Endothelial cell of umbilical vein (primary cell): ENCODE measurements at regions not wholly inside any gene's neighbourhood (a gene's known extent, or its start where the extent isn't known, plus 50 kb on each side); places are given as distances from the start of the nearest gene placed in this dataset.

Experiments
- POLR2AphosphoS5 ChIP-seq: IDR thresholded peaks from 2 replicates; pipeline ENCODE4 v1.6.1; 2012; ENCODE audit warnings: low read depth, mild to moderate bottlenecking, control low read depth, low read length, moderate library complexity; ENCODE audit not compliant: insufficient read depth
- TF ChIP-seq, protein P1 (sequence below), 2 donors: IDR thresholded peaks; 1 replicate in 1 of 2; 2 replicates in 1 of 2; pipeline ENCODE4 v1.5.1; 2011; ENCODE audit warnings: low read length in 2 of 2, mild to moderate bottlenecking in 2 of 2, moderate library complexity in 2 of 2, control low read depth in 1 of 2, inconsistent platforms in 1 of 2, low read depth in 1 of 2; ENCODE audit not compliant: insufficient read depth in 1 of 2; ENCODE audit errors: extremely low read depth in 1 of 2

DNA sequence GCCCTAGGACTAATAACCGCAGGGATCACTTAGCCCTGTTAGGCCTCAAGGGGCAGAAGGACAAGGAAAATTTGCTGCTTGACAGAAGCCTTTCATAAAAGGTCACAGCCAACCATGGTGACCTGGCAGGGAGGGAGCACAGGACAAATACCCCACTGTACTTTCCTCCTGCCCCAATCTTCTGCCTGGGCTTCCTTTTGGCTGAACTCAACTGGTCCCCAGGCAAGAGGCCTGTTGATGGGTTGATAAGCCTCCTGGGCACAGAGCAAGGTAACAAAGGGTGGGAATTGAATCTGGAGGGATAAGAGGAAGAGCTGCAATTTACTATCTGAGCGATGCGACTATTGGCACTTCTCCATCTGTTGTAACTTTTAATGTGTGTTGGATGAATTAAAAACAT is 392.9 kb downstream of the RASEF start:
- TF ChIP-seq, protein P1, sequence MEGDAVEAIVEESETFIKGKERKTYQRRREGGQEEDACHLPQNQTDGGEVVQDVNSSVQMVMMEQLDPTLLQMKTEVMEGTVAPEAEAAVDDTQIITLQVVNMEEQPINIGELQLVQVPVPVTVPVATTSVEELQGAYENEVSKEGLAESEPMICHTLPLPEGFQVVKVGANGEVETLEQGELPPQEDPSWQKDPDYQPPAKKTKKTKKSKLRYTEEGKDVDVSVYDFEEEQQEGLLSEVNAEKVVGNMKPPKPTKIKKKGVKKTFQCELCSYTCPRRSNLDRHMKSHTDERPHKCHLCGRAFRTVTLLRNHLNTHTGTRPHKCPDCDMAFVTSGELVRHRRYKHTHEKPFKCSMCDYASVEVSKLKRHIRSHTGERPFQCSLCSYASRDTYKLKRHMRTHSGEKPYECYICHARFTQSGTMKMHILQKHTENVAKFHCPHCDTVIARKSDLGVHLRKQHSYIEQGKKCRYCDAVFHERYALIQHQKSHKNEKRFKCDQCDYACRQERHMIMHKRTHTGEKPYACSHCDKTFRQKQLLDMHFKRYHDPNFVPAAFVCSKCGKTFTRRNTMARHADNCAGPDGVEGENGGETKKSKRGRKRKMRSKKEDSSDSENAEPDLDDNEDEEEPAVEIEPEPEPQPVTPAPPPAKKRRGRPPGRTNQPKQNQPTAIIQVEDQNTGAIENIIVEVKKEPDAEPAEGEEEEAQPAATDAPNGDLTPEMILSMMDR (IDR thresholded peaks at IDR 0.05; ENCODE audit: extremely low read depth in 1 of 2, insufficient read depth in 1 of 2, low read depth in 1 of 2, low read length in 2 of 2): no peak
- no peak for TF ChIP-seq POLR2AphosphoS5
